Spinal cord (tissue), 9 donors: ENCODE measurements at regions not wholly inside any gene's neighbourhood (a gene's known extent, or its start where the extent isn't known, plus 50 kb on each side); places are given as distances from the start of the nearest gene placed in this dataset.

ENCODE experiments used
- DNase-seq, 6 donors: peaks; one replicate each; pipeline versions ENCODE4 v3.0.0 to v3.0.0-alpha.2; 2013 to 2015; ENCODE audit warnings: low spot score in 6 of 6, low read depth in 4 of 6
- H3K27ac ChIP-seq: one replicate; pipeline ENCODE4 v1.5.1; 2013; ENCODE audit warnings: low read depth, low read length, control low read depth
- H3K27me3 ChIP-seq: one replicate; pipeline ENCODE4 v1.6.1; 2013; ENCODE audit warnings: low read length; ENCODE audit not compliant: control insufficient read depth, insufficient read depth
- H3K36me3 ChIP-seq: one replicate; pipeline ENCODE4 v1.6.1; 2013; ENCODE audit warnings: low read length; ENCODE audit not compliant: control insufficient read depth, insufficient read depth
- H3K4me1 ChIP-seq: one replicate; pipeline ENCODE4 v1.6.1; 2013; ENCODE audit warnings: low read length; ENCODE audit not compliant: control insufficient read depth, insufficient read depth
- H3K4me3 ChIP-seq: one replicate; pipeline ENCODE4 v1.5.1; 2013; ENCODE audit warnings: low read depth, low read length, control low read depth
- H3K9me3 ChIP-seq: one replicate; pipeline ENCODE4 v1.6.1; 2013; ENCODE audit warnings: low read length; ENCODE audit not compliant: control insufficient read depth, insufficient read depth
- WGBS: methylation state at CpG from one replicate; pipeline ENCODE4 v1.1.5; 2013; ENCODE audit warnings: missing lambda C conversion rate; ENCODE audit not compliant: insufficient coverage; 5-methylcytosine and 5-hydroxymethylcytosine counted together
- donor health status: healthy.

GRCh38 chr4:162352580-162353107, 188.8 kb upstream of the FSTL5 start:
- Histone ChIP-seq H3K4me3 (no peak overlapping the region), H3K27ac (no peak overlapping the region), H3K36me3 (no peaks in the 10 kb centered on the region), H3K27me3 (no peaks in the 10 kb centered on the region), H3K9me3 (no peaks in the 10 kb centered on the region), H3K4me1 (no peaks in the 10 kb centered on the region)
- 60% methylated on average over 1 of the region's 1 CpG for WGBS
- peak in 1 of 6 donors; percentile 25 for DNase-seq

GRCh38 chr4:162350331-162350730, 186.5 kb upstream of the FSTL5 start:
- Histone ChIP-seq H3K4me3 (no peak overlapping the region), H3K27ac (no peak overlapping the region), H3K36me3 (no peaks in the 10 kb centered on the region), H3K27me3 (no peaks in the 10 kb centered on the region), H3K4me1 (no peaks in the 10 kb centered on the region), H3K9me3 (no peaks in the 10 kb centered on the region)
- DNase-seq, result no peak
- no CpG with 5 or more reads among the region's 2 CpGs for WGBS

GRCh38 chr4:162349395-162349794, 185.6 kb upstream of the FSTL5 start:
- DNase-seq, result no peak
- no CpG with 5 or more reads among the region's 2 CpGs for WGBS

GRCh38 chr4:162347842-162348213, 184.0 kb upstream of the FSTL5 start:
- Histone ChIP-seq H3K4me1 (no peaks in the 10 kb centered on the region), H3K4me3 (no peak overlapping the region), H3K27me3 (no peaks in the 10 kb centered on the region), H3K9me3 (no peaks in the 10 kb centered on the region), H3K27ac (no peak overlapping the region), H3K36me3 (no peaks in the 10 kb centered on the region)
- 33% methylated on average over 2 of the region's 3 CpGs for WGBS
- peak in 1 of 6 donors; percentile 35 for DNase-seq

More at GRCh38 chr4:162349395-162349794, 185.6 kb upstream of the FSTL5 start:
- Histone ChIP-seq H3K27ac (no peak overlapping the region), H3K36me3 (no peaks in the 10 kb centered on the region), H3K27me3 (no peaks in the 10 kb centered on the region), H3K9me3 (no peaks in the 10 kb centered on the region), H3K4me3 (no peak overlapping the region), H3K4me1 (no peaks in the 10 kb centered on the region)

- H3K4me1 ChIP-seq, result no peaks in the 10 kb centered on the region
- no peak for DNase-seq
- no peaks in the 10 kb centered on the region for H3K9me3 ChIP-seq
- H3K27me3 ChIP-seq, result no peaks in the 10 kb centered on the region
- H3K4me3 ChIP-seq, result no peak overlapping the region
- no CpG with 5 or more reads among the region's 2 CpGs for WGBS
- no peak overlapping the region for H3K27ac ChIP-seq
- no peaks in the 10 kb centered on the region for H3K36me3 ChIP-seq
Observed at GRCh38 chr4:162347156-162347841, 183.5 kb upstream of the FSTL5 start.

- no peak for DNase-seq
- H3K27me3 ChIP-seq, result no peaks in the 10 kb centered on the region
- H3K9me3 ChIP-seq, result no peaks in the 10 kb centered on the region
- WGBS, result no CpG with 5 or more reads among the region's 1 CpG
- no peak overlapping the region for H3K4me3 ChIP-seq
- no peak overlapping the region for H3K27ac ChIP-seq
- no peaks in the 10 kb centered on the region for H3K36me3 ChIP-seq
- no peaks in the 10 kb centered on the region for H3K4me1 ChIP-seq
Observed at GRCh38 chr4:162343967-162344366, 180.2 kb upstream of the FSTL5 start.

- no peak for DNase-seq
- no CpG with 5 or more reads among the region's 2 CpGs for WGBS
- Histone ChIP-seq H3K27me3 (no peaks in the 10 kb centered on the region), H3K36me3 (no peaks in the 10 kb centered on the region), H3K4me3 (no peak overlapping the region), H3K4me1 (no peaks in the 10 kb centered on the region), H3K27ac (no peak overlapping the region), H3K9me3 (no peaks in the 10 kb centered on the region)
Observed at GRCh38 chr4:162341533-162341932, 177.7 kb upstream of the FSTL5 start.

- no peaks in the 10 kb centered on the region for H3K36me3 ChIP-seq
- H3K9me3 ChIP-seq, result no peaks in the 10 kb centered on the region
- 92% methylated on average over 2 of the region's 3 CpGs for WGBS
- H3K4me1 ChIP-seq, result no peaks in the 10 kb centered on the region
- no peak overlapping the region for H3K4me3 ChIP-seq
- DNase-seq, result no peak
- H3K27ac ChIP-seq, result no peak overlapping the region
- H3K27me3 ChIP-seq, result no peaks in the 10 kb centered on the region
Observed at GRCh38 chr4:162323919-162324318, 160.1 kb upstream of the FSTL5 start.

- Histone ChIP-seq H3K27me3 (no peaks in the 10 kb centered on the region), H3K4me3 (no peak overlapping the region), H3K36me3 (no peaks in the 10 kb centered on the region), H3K4me1 (no peaks in the 10 kb centered on the region), H3K9me3 (no peaks in the 10 kb centered on the region), H3K27ac (no peak overlapping the region)
- no peak for DNase-seq
- 94% methylated on average over 5 of the region's 8 CpGs for WGBS
Observed at GRCh38 chr4:162322054-162322453, 158.3 kb upstream of the FSTL5 start.

- no peak for DNase-seq
- H3K4me3 ChIP-seq, result no peak overlapping the region
- 92% methylated on average over 2 of the region's 2 CpGs for WGBS
- no peaks in the 10 kb centered on the region for H3K27me3 ChIP-seq
- no peaks in the 10 kb centered on the region for H3K36me3 ChIP-seq
- H3K9me3 ChIP-seq, result no peaks in the 10 kb centered on the region
- no peak overlapping the region for H3K27ac ChIP-seq
- H3K4me1 ChIP-seq, result no peaks in the 10 kb centered on the region
Observed at GRCh38 chr4:162285753-162286152, 122.0 kb upstream of the FSTL5 start.
